HG02970 (cell line): ENCODE measurements at regions not wholly inside any gene's neighbourhood (a gene's known extent, or its start where the extent isn't known, plus 50 kb on each side); places are given as distances from the start of the nearest gene placed in this dataset.
A peak's percentile ranks its signal among the peaks of the same experiment; 100 is the strongest.

ENCODE experiments used
- ATAC-seq: cut with Tn5 transposase; IDR thresholded peaks from one replicate; pipeline ENCODE4 v1.9.1; 2021; ENCODE audit warnings: mild to moderate bottlenecking, moderate library complexity, moderate number of reproducible peaks; ENCODE audit not compliant: unreplicated experiment, low FRiP score

DNA sequence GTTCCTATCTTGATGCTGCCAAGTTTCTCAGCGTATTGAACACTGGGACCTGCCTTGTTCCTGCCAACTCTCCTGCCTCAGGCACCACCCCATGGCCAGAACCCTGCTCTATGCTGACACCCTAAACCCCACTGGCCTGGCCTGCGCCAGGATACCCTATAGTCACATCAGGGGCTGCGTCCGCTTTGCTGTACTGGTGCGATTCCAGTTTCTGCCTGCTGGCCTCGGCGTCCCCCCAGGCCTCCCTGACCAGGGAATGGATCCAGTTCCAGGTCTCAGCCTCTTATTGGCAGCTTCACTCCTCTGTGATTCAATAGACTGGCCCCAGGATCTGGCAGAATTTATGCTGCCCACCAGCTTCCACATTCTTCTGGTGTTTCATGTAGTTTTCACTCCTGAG lies 55.0 kb downstream of the GPR6 start:
- ATAC-seq = no peak

DNA sequence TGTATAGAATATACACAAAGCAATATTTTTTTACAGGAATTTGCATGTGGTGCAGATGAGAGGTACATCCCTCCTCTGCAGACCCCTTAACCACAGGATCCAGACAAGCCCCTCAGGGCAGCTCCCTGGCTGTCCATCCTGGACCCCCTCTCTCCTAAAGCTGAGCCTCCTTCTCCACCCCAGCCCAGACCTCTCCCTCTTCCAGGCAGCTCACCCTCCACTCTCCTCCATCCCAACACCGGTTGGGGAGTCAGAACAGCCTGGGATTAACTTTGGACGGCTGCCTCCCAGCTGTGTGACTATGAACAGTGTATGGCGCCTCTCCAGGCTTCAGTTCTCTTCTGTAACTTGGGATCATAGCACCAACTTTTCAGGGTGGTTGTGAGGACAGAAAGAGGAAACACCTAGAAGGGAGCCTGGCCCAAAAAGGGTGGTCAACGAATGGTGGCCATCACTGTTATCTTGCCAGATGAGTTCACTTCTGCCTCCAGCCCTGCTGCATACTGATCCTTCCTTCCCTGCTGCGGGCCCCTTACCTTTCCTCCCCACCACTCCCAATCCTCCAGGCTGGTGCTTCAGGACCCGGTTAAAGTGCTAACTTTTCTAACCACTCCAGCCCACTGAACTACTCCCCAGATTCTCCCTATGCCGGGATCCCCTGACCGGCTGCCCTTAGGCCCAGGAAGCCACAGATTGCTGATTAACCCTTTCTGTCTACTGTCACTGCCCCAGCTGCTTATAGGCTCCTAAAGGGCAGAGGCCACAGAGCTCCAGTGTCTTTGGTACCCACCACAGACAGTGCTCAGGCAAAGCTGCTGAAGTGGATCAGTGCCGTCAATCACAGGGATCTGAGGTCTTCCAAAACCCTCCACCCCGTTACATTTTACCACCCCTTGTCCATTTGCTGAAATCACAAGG lies 55.9 kb downstream of the GPR6 start:
- no peak for ATAC-seq

DNA sequence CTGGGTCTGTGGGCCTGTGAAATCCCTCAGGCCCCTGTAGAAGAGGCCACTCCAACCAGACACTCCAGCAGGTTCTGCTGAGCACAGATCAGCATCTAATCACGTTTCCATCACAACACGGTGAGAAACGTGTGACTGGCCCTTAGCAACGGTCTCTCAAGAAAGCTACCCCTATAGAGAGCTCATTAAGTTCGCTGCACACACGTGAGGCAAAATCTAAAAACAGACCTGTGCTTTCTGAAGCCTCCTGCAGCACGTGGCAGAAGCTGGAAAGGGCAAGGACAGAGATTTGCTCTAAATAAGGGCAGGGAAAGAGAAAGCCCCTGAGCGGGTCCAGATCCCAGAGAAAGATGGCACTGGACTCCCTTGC lies 56.5 kb downstream of the GPR6 start:
- ATAC-seq = no peak

DNA sequence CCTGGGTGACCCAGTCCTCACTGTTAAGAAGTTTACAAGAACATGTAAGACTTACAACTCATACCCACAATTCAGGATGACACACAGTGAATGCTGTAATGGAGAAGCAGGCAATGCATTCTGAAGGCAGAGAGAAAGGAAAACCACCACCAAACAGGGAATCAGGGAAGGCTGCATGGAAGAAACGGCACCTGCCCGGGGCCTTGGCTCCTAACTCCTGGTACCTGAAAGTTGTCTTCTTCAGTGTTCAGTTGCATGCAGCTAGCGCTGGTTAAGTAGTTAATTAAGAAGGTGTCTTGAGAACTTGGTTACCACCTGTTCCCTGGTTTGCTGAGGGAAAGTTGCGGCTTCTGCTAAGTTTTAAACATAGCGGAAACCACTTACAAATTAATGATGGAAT lies 57.2 kb downstream of the GPR6 start:
- ATAC-seq = no peak

DNA sequence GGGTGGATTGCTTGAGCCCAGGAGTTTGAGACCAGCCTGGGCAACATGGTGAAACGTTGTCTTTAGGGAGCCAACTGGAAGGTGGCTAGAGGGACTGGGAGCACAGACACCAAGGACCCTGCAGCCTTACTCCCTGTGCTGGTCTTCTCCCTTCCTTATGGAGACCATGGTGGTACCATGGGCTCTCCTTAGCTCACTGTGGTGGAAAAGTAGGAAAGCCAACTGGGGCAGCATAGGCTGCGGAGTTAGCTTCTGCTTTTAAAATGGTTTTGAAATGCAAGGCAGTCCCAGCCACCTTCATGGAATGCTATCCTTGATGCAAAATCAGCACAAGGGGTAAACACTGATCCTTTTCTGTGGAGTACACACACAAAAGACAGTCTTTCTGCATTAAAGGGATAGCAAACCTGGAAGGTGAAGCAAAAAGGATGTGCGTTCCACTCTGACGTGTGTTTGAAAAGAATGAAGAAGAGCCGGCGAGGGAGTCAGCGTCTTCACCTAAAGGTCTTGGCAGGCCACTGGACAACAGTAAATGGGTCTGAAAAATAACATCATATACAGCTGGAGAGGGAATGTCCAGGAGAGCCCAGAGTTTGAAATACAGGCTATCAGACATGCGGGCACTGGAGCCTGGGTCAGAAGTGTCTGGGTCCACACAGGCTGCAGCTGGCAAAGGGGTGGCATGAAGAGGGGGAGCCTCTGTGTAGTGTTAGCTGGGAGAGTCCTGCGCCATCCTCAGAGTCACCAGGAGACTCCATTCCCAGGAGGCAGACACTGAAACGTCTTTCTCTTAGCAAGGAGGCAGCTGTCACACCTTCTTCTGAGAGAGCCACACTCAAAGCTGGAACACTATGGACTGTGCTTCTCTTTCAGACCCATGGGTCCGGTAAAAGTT lies 58.5 kb downstream of the GPR6 start:
- ATAC-seq = no peak

DNA sequence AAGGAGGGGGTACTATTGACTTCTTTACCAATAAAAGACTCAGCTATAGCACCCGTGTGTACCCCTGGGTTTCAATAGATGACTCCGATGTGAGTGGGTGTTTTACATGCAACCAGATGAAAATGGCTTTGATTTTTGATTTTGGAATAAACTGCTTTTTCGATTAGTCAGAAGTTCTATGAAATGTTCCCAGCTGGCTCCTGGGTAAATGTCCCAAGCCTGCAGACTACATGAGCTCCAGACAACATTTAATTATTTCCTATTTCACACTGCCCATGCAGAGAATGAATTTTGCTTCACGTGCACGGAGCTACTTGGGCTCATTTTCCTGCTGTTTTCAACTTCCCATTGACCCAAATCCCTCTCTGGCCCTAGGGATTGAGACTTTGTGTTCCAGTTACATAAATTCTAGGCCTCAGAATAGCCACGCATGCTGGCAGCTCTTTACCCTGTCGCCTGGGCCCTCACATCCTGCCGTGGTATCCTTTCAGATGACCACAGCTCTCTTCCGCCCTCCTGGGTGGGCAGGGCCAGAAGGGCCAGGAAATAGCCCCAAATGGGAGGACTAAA lies 59.7 kb downstream of the GPR6 start:
- no peak for ATAC-seq

DNA sequence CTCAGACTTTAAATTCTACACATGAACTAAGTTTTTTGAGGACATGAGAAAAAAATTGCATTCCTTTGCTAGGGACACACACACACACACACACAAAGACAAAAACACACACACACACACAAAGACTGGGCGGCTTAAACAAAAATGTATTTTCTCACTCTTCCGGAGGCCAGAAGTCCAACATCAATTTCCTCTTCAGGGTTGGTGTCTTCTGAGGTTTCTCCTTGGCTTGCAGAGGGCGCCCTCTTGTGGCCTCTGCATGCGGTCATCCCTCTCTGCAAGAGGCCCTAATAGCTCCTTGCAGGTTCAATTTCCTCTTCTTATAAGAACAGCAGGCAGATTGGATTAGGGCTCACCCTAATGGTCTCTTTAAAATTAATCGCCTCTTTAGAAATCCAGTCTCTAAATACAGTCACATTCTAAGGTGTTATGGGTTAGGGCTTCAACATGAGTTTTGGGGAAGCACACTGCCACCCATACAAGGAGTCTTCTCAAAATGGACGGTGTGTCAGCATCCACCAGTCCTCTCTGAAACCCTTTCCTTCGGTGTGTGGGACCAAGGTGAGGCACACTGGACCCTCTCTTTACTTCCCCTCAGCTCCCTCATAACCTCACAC lies 61.4 kb downstream of the GPR6 start:
- peak; percentile 73 for ATAC-seq

DNA sequence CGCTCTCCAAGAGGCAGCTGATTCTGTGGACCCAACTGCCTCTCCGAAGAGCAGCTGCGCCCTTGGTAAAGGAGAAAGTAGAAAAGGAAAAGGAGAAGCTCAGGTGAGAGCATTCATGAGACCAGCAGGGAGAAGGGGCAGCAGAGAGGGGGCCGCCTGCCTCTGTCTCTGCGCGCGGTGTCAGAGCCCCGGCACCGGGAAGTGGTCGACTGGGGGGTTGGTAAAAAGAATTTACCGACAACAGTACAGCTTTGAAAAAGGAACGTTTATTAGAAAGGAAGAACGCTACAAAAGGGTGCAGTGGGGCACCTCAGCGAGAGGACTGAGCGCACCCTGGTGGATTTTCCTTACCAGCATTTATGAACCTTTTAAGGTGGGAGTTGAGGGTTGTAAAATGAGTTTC lies 61.9 kb downstream of the GPR6 start:
- ATAC-seq = peak; percentile 29

DNA sequence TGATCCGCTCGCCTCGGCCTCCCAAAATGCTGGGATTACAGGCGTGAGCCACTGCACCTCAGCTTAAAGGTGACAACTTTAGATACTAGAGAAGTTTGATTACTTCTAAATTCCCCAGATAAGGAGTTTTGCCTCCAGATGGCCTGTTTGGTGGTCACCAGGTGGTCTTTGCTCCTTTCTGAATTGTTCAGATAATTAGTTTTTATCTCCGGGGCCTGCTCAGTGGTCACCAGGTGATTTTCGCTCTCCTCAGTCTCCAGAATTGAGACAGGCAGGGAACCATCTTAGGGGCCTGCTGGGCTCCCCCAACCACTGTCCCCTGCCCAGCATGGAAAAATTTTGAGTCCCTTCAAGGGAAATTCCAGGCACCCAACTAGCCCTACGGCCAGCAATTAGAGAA lies 62.6 kb downstream of the GPR6 start:
- ATAC-seq = no peak

DNA sequence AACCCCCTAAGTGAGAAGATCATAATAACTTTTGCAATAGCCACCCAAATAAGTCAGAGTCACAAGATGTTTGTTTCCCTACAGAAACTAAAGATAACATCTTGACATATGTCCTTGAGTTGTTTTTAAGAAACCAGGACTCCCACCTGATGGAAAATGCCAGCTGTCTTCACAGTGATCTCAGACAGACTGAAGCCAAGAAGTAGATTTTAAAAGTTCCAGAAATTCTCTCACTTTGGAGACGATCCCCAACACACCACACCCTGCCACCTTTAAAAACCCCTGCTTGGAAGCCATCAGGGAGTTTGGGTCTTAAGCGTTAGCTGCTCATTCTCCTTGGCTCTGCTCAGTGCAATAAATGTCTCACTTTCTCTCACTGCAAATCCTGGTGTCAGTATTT lies 63.0 kb downstream of the GPR6 start:
- ATAC-seq = no peak

DNA sequence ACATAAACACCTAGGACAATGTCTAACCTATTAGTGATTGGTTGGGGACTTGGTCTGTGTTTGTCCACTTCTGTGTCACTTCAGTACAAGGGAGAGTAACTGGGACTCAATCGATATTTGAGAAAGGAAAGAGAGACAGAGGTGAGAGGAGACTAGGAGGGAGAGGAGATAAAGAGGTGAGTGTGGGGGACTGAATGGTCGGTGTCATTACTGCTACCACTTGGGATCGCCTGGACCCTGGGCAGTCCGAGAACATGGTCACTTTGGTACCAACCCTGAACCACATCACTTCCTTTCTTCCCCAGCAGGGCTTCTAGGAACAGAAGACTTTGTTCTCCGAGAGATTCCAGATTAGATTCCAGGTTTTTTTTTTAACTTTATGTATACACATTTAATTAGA lies 63.7 kb downstream of the GPR6 start:
- no peak for ATAC-seq

DNA sequence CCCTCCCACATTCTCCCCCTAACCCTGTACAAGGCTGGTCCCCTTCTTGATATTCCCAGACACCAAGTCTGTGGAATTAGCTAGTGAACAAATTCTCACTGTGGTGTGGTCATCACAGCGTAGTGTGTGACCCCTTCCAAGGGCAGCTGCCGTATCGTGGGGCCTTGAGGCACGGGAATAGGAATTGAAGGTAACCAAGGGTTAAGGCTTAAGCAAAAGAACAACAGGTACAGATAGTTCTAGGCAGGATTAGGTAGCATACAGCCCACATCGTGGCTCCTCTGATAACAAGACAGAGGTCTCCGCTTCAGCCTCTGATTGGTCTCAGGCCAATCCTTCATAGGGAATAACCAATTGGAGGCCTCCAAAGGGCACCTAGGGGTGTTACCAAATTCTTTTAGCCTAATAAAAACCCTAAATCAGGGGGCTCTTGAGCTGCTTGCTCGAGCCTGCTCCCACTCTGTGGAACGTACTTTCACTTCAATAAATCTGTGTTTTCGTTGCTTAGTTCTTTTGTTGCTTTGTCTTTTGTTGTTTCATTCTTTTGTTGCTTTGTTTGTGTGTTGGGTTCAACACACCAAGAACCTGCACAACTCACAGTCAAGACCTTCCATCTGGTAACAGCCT lies 64.7 kb downstream of the GPR6 start:
- ATAC-seq = no peak

DNA sequence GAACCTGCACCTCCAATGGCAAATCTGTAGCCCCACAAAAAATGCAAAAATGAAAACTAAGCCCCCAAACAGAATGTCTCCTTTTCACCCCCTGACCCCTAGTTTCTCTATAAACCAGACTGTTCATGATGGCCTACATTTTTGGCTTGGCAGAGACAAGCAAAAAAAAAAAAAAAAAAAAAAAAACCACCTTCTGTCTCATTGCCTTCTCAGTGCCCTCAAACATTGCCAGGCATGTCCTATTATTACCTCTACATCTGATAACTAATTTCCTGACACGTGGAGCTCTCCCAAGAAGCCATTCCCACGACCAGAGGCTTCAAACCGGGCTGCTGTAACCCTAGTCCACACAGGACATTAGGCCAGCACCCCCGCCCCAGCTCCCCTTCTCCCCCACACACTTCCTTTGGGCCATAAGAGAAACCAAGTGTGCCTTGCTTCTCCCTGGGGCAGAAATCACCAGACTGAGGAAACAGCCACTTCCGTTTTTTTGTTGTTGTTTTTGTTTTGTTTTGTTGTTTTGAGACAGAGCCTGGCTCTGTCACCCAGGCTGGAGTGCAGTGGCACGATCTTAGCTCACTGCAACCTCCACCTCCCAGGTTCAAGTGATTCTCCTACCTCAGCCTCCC lies 65.4 kb downstream of the GPR6 start:
- ATAC-seq = no peak

DNA sequence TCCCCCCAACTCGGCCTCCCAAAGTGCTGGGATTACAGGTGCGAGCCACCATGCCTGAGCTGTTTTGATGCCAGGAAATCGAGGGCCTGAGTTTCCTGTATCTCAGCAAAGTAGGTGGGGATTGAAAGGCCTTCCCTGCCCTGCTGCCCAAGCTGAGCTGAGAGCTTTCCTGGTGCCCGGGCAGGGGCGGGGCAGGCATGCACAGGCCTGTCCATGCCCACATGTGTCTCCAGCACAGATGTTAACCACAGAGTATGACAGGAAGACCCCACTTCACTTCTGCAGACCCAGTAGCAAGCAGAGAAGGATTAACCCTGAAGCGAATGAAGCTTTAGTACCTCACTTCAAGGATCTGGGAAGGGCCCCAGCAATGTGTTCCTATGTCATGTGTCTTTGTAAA lies 66.0 kb downstream of the GPR6 start:
- no peak for ATAC-seq

DNA sequence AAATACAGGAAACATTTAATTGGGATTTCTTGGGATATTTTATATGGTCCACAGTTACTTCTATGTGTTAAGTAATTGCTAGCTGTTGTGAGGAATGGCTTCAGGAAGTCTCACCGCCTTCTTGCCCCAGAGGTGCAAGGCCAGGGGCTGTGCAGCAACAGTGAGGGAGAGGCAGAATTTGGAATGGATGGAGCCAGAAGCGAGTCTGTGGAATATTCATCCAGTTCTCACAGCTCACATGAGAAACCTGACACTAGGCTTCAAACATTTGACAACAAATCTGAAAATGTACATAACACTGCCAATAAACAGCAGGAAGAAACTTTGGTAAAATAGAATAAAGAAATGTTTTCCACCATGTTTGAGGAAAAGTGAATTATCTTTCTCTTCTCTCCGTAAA lies 66.5 kb downstream of the GPR6 start:
- ATAC-seq = no peak

DNA sequence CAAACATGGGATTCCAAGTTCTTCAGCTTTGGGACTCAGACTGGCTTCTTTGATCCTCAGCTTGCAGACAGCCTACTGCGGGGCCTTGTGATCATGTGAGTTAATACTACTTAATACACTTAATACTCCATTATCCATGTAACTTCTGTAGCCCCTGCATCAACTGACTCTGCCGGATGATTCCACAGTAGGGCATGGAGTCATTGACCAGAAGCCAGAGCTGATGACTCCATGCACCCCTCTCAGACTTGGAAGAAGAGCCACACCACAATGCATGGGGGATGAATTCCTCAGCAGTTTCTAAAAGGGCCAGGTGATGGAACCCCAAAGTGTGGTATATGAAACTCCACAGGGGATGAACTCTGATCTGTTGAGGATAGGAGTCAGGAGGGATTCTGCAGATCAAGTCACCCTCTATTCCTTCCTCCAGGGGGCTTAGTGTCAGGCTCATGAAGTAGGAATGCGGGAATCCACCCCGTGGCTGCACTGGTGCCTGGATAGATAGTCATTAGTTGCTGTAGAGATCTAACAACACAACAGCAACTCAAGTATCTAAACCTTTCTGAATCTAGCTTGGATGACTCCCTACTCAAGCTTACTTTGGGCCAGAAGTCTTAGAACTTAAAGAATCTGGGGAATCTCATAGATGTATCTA lies 70.2 kb downstream of the GPR6 start:
- no peak for ATAC-seq

DNA sequence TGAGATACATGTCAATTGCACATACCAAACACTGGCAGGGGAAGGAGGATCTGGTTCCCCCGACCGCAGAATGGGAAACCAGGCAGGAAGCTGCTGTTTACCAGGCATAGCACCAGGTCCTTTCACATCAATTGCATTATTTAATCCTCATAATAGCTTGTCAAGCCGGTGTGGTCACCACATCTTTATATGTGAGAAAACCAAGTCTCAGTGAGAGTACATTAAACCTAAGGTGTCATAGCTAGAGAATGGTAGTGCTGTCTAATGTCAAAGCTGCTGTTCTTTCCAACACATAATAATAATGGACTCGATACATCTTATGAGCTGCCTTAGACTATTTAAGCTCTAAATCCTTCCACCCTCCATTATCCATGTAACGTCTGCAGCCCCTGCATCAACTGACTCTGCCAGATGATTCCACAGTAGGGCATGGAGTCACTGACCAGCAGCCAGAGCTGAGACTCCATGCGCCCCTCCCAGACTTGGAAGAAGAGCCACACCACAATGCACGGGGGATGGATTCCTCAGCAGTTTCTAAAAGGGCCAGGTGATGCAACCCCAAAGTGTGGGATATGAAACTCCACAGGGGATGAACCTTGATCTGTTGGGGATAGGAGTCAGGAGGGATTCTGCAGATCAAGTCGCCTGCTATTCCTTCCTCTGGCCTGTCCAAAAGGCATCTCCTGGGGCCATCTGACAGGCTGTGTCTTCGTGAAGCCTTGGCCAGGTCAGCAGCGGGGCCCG lies 71.8 kb downstream of the GPR6 start:
- ATAC-seq = no peak
